ENCODE measurements at regions not wholly inside any gene's neighbourhood (a gene's known extent, or its start where the extent isn't known, plus 50 kb on each side); places are given as distances from the start of the nearest gene placed in this dataset. TPM values are rescaled to one million over a fixed set of nuclear protein-coding genes. Genes with fewer than 3 reads are reported as not detected.
"Not testable (repeated sequence)": the region's sequence is repeated elsewhere in the genome, so short reads cannot be mapped to it uniquely, and the experiment has no call there.

DNA sequence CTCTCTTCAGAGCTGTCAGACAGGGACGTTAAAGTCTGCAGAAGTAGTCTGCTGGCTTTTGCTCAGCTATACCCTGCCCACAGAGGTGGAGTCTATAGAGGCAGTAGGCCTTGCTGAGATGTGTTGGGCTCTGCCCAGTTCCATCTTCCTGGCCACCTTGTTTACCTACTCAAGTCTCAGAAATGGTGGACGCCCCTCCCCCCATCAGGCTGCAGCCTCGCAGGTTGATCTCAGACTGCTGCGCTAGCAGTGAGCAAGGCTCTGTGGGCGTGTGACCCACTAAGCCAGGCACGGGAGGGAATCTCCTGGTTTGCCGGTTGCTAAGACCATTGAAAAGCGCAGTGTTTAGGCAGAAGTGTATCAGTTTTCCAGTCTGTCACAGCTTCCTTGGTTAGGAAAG is 305.0 kb downstream of the BCKDHB start:
- DNase-seq (ENCODE audit: low spot score) (no peak), ATAC-seq (ENCODE audit: low FRiP score) (no peak)
- TF ChIP-seq, protein P1, sequence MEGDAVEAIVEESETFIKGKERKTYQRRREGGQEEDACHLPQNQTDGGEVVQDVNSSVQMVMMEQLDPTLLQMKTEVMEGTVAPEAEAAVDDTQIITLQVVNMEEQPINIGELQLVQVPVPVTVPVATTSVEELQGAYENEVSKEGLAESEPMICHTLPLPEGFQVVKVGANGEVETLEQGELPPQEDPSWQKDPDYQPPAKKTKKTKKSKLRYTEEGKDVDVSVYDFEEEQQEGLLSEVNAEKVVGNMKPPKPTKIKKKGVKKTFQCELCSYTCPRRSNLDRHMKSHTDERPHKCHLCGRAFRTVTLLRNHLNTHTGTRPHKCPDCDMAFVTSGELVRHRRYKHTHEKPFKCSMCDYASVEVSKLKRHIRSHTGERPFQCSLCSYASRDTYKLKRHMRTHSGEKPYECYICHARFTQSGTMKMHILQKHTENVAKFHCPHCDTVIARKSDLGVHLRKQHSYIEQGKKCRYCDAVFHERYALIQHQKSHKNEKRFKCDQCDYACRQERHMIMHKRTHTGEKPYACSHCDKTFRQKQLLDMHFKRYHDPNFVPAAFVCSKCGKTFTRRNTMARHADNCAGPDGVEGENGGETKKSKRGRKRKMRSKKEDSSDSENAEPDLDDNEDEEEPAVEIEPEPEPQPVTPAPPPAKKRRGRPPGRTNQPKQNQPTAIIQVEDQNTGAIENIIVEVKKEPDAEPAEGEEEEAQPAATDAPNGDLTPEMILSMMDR (IDR thresholded peaks at IDR 0.05): no peak

DNA sequence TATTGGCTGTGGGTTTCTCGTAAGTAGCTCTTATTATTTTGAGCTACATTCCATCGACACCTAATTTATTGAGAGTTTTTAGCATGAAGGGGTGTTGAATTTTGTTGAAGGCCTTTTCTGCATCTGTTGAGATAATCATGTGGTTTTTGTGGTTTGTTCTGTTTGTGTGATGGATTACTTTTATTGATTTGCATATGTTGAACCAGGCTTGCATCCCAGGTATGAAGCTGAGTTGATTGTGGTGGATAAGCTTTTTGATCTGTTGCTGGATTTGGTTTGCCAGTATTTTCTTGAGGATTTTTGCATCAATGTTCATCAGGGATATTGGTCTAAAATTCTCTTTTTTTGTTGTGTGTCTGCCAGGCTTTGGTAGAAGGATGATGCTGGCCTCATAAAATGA is 301.5 kb downstream of the BCKDHB start:
- not testable (repeated sequence) for DNase-seq (ENCODE audit: low spot score); ATAC-seq (ENCODE audit: low FRiP score)

GRCh38 chr6:80404889-80405288 is 298.4 kb downstream of the BCKDHB start:
- TF ChIP-seq, protein P1 (IDR thresholded peaks at IDR 0.05): no peak
- no peak for DNase-seq (ENCODE audit: low spot score)
- no peak for ATAC-seq (ENCODE audit: low FRiP score)

- TF ChIP-seq, protein P1 (IDR thresholded peaks at IDR 0.05): no peak
- DNase-seq (ENCODE audit: low spot score) (no peak), ATAC-seq (ENCODE audit: low FRiP score) (no peak)
These were observed 296.9 kb downstream of the BCKDHB start for GRCh38 chr6:80403365-80403764.

GRCh38 chr6:80402266-80402665 is 295.8 kb downstream of the BCKDHB start:
- TF ChIP-seq, protein P1 (IDR thresholded peaks at IDR 0.05): no peak
- no peak for DNase-seq (ENCODE audit: low spot score)
- no peak for ATAC-seq (ENCODE audit: low FRiP score)

Small RNAs in the stretch of these regions (small RNA-seq; reads per million reads assigned to genes)
- gene AL596028.1: not detected
- not detected for gene RNA5SP210
